ENCODE measurements at regions not wholly inside any gene's neighbourhood (a gene's known extent, or its start where the extent isn't known, plus 50 kb on each side); places are given as distances from the start of the nearest gene placed in this dataset.
A peak's percentile ranks its signal among the peaks of the same experiment; 100 is the strongest.

GRCh38 chr18:10013621-10014543 lies 100.1 kb downstream of the VAPA start:
- DNase-seq (ENCODE audit: low spot score), result no peak
- Histone ChIP-seq H3K36me3 (no peaks in the 10 kb centered on the region), H3K4me1 (peaks cover 0 to 57% of the 10 kb centered on the region in 2 donors), H3K9me3 (no peaks in the 10 kb centered on the region), H3K27ac (peak overlapping the region; percentile 4 to 93), H3K27me3 (no peaks in the 10 kb centered on the region), H3K4me3 (no peak overlapping the region)
- TF ChIP-seq CTCF (IDR thresholded peaks at IDR 0.05), result no peak

- Histone ChIP-seq H3K36me3 (no peaks in the 10 kb centered on the region), H3K4me3 (no peak overlapping the region), H3K27me3 (no peaks in the 10 kb centered on the region), H3K27ac (peak overlapping the region; percentile 22 to 93), H3K4me1 (peaks cover 0 to 50% of the 10 kb centered on the region in 2 donors), H3K9me3 (no peaks in the 10 kb centered on the region)
- TF ChIP-seq CTCF (IDR thresholded peaks at IDR 0.05), result no peak
- peak; percentile 75 for DNase-seq (ENCODE audit: low spot score)
Observed at GRCh38 chr18:10015288-10015701, 101.5 kb downstream of the VAPA start.

GRCh38 chr18:10015941-10016819 lies 102.4 kb downstream of the VAPA start:
- Histone ChIP-seq H3K4me3 (no peak overlapping the region), H3K9me3 (no peaks in the 10 kb centered on the region), H3K36me3 (no peaks in the 10 kb centered on the region), H3K4me1 (peaks cover 0 to 43% of the 10 kb centered on the region in 2 donors), H3K27me3 (no peaks in the 10 kb centered on the region), H3K27ac (peak overlapping the region; percentile 22 to 93)
- peak in 1 of 2 donors; percentile 62 for TF ChIP-seq CTCF (IDR thresholded peaks at IDR 0.05)
- DNase-seq (ENCODE audit: low spot score), result no peak

GRCh38 chr18:10017043-10017442 lies 103.2 kb downstream of the VAPA start:
- Histone ChIP-seq H3K4me3 (no peak overlapping the region), H3K4me1 (peaks cover 0 to 34% of the 10 kb centered on the region in 2 donors), H3K9me3 (no peaks in the 10 kb centered on the region), H3K27me3 (no peaks in the 10 kb centered on the region), H3K36me3 (no peaks in the 10 kb centered on the region), H3K27ac (peak overlapping the region; percentile 22 to 93)
- TF ChIP-seq CTCF (IDR thresholded peaks at IDR 0.05), result no peak
- DNase-seq (ENCODE audit: low spot score), result no peak

- no peaks in the 10 kb centered on the region for H3K36me3 ChIP-seq
- no peaks in the 10 kb centered on the region for H3K27me3 ChIP-seq
- H3K4me1 ChIP-seq, result peaks cover 0 to 34% of the 10 kb centered on the region in 2 donors
- DNase-seq (ENCODE audit: low spot score), result peak; percentile 40
- no peak for TF ChIP-seq CTCF (IDR thresholded peaks at IDR 0.05)
- H3K4me3 ChIP-seq, result no peak overlapping the region
- H3K9me3 ChIP-seq, result no peaks in the 10 kb centered on the region
- no peak overlapping the region for H3K27ac ChIP-seq
Observed at GRCh38 chr18:10018289-10018688, 104.5 kb downstream of the VAPA start.
